Vagina (tissue), 2 donors: ENCODE measurements at regions not wholly inside any gene's neighbourhood (a gene's known extent, or its start where the extent isn't known, plus 50 kb on each side); places are given as distances from the start of the nearest gene placed in this dataset.
"Not testable (repeated sequence)": the region's sequence is repeated elsewhere in the genome, so short reads cannot be mapped to it uniquely, and the experiment has no call there.

Source experiments
- CTCF ChIP-seq, 3 experiments: fragments of 450-650 bp in 2 of 3; fragments of 200-600 bp in 1 of 3; sonication (generic) in 1 of 3; IDR thresholded peaks; one replicate each; pipeline ENCODE4 v1.5.1; 2017 to 2019; ENCODE audit warnings: antibody characterized with exemption in 3 of 3, mild to moderate bottlenecking in 2 of 3, moderate library complexity in 2 of 3
- POLR2AphosphoS5 ChIP-seq, 2 donors: sonication (generic); formaldehyde crosslinking; IDR thresholded peaks; one replicate each; pipeline ENCODE4 v1.9.0; 2017; ENCODE audit warnings: antibody characterized with exemption in 2 of 2, mild to moderate bottlenecking in 2 of 2, low read depth in 1 of 2; ENCODE audit not compliant: insufficient read depth in 1 of 2

DNA sequence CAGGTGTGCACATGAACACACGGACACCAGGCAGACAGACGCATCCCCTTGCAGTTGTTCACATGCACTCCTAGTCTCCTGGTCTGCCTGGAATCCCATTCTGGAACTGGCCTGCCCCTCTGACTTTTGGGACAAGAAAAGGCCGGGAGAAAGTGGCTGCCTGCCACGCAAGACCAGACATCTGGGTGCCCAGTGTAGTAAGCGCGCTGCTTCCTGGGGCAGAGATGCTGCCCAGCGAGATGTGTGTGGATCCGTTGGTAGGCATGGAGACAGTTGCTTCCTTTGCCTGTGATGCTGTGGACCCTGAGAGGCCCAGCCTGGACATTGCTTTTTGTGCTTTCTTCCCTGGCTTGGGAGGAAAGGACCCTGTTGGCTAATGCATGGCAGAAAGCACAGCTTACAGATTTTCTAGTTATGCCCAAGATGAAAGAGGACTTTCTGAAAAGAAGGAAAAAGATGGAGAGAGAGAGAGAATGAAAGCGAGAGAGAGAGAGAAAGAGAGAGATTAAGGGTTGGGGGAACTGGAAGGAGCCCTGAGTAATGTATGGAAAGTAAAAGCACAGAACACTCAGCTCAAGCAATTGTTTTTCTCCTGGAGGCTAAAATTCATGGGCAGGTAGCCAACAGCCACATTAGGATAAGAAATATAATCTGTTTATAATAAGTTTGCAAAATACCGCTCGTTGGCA lies 235.3 kb downstream of the BCL2L11 start:
- TF ChIP-seq CTCF (IDR thresholded peaks at IDR 0.05); POLR2AphosphoS5 (IDR thresholded peaks at IDR 0.05; ENCODE audit: insufficient read depth in 1 of 2, low read depth in 1 of 2): not testable (repeated sequence)
